Epithelial cell of esophagus (primary cell): ENCODE measurements at regions not wholly inside any gene's neighbourhood (a gene's known extent, or its start where the extent isn't known, plus 50 kb on each side); places are given as distances from the start of the nearest gene placed in this dataset.
A peak's percentile ranks its signal among the peaks of the same experiment; 100 is the strongest.

ENCODE experiments used
- DNase-seq: peaks from one replicate; pipeline ENCODE4 v3.0.0; 2010; ENCODE audit warnings: low read depth
- H3K4me3 ChIP-seq: 2 replicates; pipeline ENCODE4 v1.5.1; 2011; ENCODE audit warnings: mild to moderate bottlenecking, low read length, control low read depth
- CTCF ChIP-seq: IDR thresholded peaks from 2 replicates; pipeline ENCODE4 v1.5.1; 2011; ENCODE audit warnings: low read depth, mild to moderate bottlenecking, low read length, control low read depth, inconsistent platforms; ENCODE audit not compliant: insufficient read depth; ENCODE audit errors: missing control alignments

- H3K4me3 ChIP-seq: no peak overlapping the region
- TF ChIP-seq CTCF: no peak
- DNase-seq: no peak
Observed at GRCh38 chr13:26989957-26990713, 181.5 kb downstream of the USP12 start.

DNA sequence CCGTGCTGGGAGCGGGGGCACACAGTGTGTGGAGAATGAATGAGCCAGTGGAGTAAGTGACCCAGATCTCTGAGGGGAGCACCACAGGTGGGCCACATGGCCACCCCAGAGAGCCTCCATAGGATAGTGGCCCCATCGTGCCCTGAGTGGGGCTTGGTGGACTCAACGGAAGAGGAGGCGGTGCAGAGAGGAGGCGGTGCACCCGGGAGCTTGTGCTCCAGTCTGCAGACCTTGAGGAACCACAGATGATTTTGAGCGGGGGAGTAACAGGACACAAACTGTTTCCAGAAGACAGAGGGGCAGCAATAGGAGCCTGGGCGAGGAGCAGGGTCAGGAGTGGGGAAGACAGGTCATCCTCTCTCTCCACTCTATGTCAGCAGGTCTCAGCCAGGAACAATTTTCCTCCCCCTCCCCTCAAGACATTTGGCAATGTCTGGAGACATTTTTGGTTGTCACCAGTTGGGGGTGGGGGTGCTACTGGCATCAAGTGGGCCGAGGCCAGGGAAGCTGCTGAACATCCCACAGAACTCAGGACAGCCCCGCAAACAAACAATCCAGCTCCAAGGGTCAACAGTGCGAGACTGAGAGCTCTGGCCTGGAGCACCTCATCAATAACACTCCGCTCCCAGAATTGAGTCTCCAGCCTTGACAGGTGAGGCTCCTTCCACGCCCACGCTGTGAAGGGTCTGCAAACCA, 182.2 kb downstream of the USP12 start:
- no peak for DNase-seq

GRCh38 chr13:26988059-26988769, 183.4 kb downstream of the USP12 start:
- DNase-seq: no peak
- TF ChIP-seq CTCF: no peak
- H3K4me3 ChIP-seq: no peak overlapping the region

More for the DNA sequence above, 182.2 kb downstream of the USP12 start:
- no peak overlapping the region for H3K4me3 ChIP-seq
- TF ChIP-seq CTCF: no peak

DNA sequence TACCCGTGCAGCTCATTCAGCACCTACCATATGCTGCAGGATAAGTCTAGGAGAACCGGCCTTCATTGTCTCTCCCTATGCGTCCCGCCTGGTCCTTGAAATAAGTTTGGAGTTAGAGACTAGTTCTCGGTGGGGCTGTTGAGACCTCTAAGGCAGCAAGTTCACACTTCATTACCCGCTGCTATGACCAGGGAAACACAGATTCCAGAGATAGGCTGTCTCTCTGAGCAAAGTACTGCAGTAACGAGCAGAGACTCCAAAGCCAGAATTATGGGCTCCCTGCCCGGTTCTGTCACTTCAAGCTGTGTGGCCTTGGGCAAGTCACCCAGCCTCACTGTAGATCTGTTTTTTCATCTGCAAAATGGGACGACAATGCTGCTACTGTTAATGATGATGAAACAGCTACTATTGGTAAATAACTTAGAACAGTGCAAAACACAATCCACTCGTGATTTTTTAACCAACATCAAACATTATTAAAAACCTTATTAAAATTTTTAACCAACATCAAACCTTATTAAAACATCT, 184.1 kb downstream of the USP12 start:
- H3K4me3 ChIP-seq: no peak overlapping the region
- no peak for DNase-seq
- no peak for TF ChIP-seq CTCF

GRCh38 chr13:26985285-26985878, 186.2 kb downstream of the USP12 start:
- no peak overlapping the region for H3K4me3 ChIP-seq
- TF ChIP-seq CTCF: peak; percentile 80
- peak; percentile 82 for DNase-seq

DNA sequence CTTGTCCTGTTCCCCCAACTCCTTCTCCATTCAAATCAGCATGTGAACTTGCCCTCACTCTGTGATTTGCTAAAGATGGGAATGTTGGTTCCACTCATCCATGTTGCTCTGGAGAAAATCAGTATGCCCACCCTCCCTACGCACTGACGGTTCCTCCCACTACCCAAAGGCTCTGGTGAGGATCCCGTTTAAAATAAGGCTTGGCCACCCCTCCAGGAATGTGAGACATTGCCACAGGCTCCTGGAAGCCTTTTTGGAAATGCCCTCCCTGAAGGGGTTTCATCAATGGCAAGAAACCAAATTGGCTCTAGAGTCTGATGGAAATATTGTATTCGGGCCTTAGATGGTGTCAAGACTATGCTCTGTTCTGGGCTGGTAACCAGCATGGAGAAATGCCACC, 187.3 kb downstream of the USP12 start:
- DNase-seq: no peak
- no peak overlapping the region for H3K4me3 ChIP-seq
- TF ChIP-seq CTCF: no peak
